ENCODE measurements at regions not wholly inside any gene's neighbourhood (a gene's known extent, or its start where the extent isn't known, plus 50 kb on each side); places are given as distances from the start of the nearest gene placed in this dataset.

GRCh38 chr4:162675661-162676060 is 491.0 kb downstream of the NAF1 start:
- H3K9me3 Mint-ChIP-seq = peaks cover 5% of the 10 kb centered on the region

More at GRCh38 chr4:162675661-162676060, 491.0 kb downstream of the NAF1 start:
- DNase-seq (ENCODE audit: low spot score) = no peak
- H3K4me3 Mint-ChIP-seq = no peak overlapping the region
- no peak for TF ChIP-seq ZNF114 (CRISPR knock-in tag; IDR thresholded peaks at IDR 0.05)
- TF ChIP-seq REST (IDR thresholded peaks at IDR 0.05; ENCODE audit: unreplicated experiment) = no peak
- no peak for TF ChIP-seq ZNF331 (CRISPR knock-in tag; IDR thresholded peaks at IDR 0.05; ENCODE audit: low read depth)
- no peak for TF ChIP-seq CREB1 (CRISPR knock-in tag; IDR thresholded peaks at IDR 0.05; ENCODE audit: low read depth)
- no peak for TF ChIP-seq JUNB (IDR thresholded peaks at IDR 0.05; ENCODE audit: unreplicated experiment)
- TF ChIP-seq STAT1 (IDR thresholded peaks at IDR 0.05; ENCODE audit: unreplicated experiment) = no peak
- TF ChIP-seq CTCF (conservative IDR thresholded peaks at IDR 0.05; ENCODE audit: low read depth in 2 of 2) = no peak
- no peak for TF ChIP-seq ZNF462 (CRISPR knock-in tag; IDR thresholded peaks at IDR 0.05)
- no peak for TF ChIP-seq EZH2 (IDR thresholded peaks at IDR 0.05; ENCODE audit: low read depth, unreplicated experiment)
- no peak for TF ChIP-seq ETS1 (IDR thresholded peaks at IDR 0.05)
- TF ChIP-seq NANOG (IDR thresholded peaks at IDR 0.05; ENCODE audit: borderline replicate concordance) = no peak
- TF ChIP-seq EZH2phosphoT487 (IDR thresholded peaks at IDR 0.05; ENCODE audit: unreplicated experiment) = no peak
- TF ChIP-seq POLR2AphosphoS5 (IDR thresholded peaks at IDR 0.05; ENCODE audit: low read depth) = no peak
- Histone ChIP-seq H3K79me2 (replicated peaks; ENCODE audit: insufficient read depth) (no peaks in the 10 kb centered on the region), H3F3A (replicated peaks; ENCODE audit: low read depth) (no peaks in the 10 kb centered on the region), H3K4me2 (no peak overlapping the region), H3K27me3 (ENCODE audit: insufficient read depth) (no peaks in the 10 kb centered on the region), H2AFZ (no peak overlapping the region), H4K20me1 (replicated peaks; ENCODE audit: insufficient read depth) (no peaks in the 10 kb centered on the region), H3K27ac (ENCODE audit: low read depth) (no peak overlapping the region), H3K36me3 (ENCODE audit: insufficient read depth) (0 out of 2 replicates have a peak, but pooled peaks cover 3% of the 10 kb centered on the region), H3K4me3 (no peak overlapping the region), H3K9me2 (ENCODE audit: insufficient read depth) (peaks cover 10% of the 10 kb centered on the region; the same call in 1 of the 2 replicates), H3K4me1 (ENCODE audit: insufficient read depth) (no peaks in the 10 kb centered on the region)
- no peak for ATAC-seq
- no peak overlapping the region for H3K27ac Mint-ChIP-seq
- no peaks in the 10 kb centered on the region for H3K4me1 Mint-ChIP-seq
- H3K27me3 Mint-ChIP-seq (ENCODE audit: insufficient read depth, low read depth, poor library complexity) = no peaks in the 10 kb centered on the region
- peaks cover 5% of the 10 kb centered on the region; the same call in 2 of the 3 replicates for H3K36me3 Mint-ChIP-seq (ENCODE audit: low read depth)
